CD8-positive, alpha-beta memory T cell (primary cell): ENCODE measurements at regions not wholly inside any gene's neighbourhood (a gene's known extent, or its start where the extent isn't known, plus 50 kb on each side); places are given as distances from the start of the nearest gene placed in this dataset.

Experiments
- CTCF ChIA-PET: fragments of 350-600 bp; sonication (Branson Sonifier 250); formaldehyde crosslinking; loops from one replicate; lab custom pipeline; 2021; ENCODE audit warnings: antibody characterized with exemption; lab: Charles Lee
- POLR2A ChIA-PET: fragments of 350-600 bp; sonication (Branson Sonifier 250); formaldehyde crosslinking; loops from one replicate; lab custom pipeline; 2021; ENCODE audit warnings: antibody characterized with exemption; lab: Charles Lee
- DNase-seq, 5 donors: peaks; one replicate each; pipeline versions ENCODE4 v3.0.0 to v3.0.0-alpha.2; 2020 to 2022; ENCODE audit warnings: mixed read lengths in 1 of 5
- H3K27ac ChIP-seq: one replicate; pipeline ENCODE4 v1.7.0; 2013; ENCODE audit warnings: low read depth, mild to moderate bottlenecking, low read length, moderate library complexity
- H3K27me3 ChIP-seq: 2 replicates; pipeline ENCODE4 v1.7.0; 2013; ENCODE audit warnings: low read length, mild to moderate bottlenecking; ENCODE audit not compliant: insufficient read depth, poor library complexity, severe bottlenecking
- H3K36me3 ChIP-seq: 2 replicates; pipeline ENCODE4 v1.7.0; 2013; ENCODE audit warnings: mild to moderate bottlenecking, low read length, moderate library complexity; ENCODE audit not compliant: insufficient read depth
- H3K4me1 ChIP-seq: 2 replicates; pipeline ENCODE4 v1.7.0; 2013; ENCODE audit warnings: mild to moderate bottlenecking, low read length, moderate library complexity; ENCODE audit not compliant: insufficient read depth
- H3K4me3 ChIP-seq: 2 replicates; pipeline ENCODE4 v1.7.0; 2013; ENCODE audit warnings: mild to moderate bottlenecking, low read length
- H3K9me3 ChIP-seq: 2 replicates; pipeline ENCODE4 v1.7.0; 2013; ENCODE audit warnings: mild to moderate bottlenecking, low read length
- H3K27ac Mint-ChIP-seq, 8 donors: one replicate each; pipeline ENCODE4 v1.8.0; 2020 to 2021; ENCODE audit warnings: mixed read lengths in 8 of 8, mild to moderate bottlenecking in 6 of 8, inconsistent platforms in 3 of 8, moderate library complexity in 3 of 8
- H3K27me3 Mint-ChIP-seq, 2 donors: one replicate each; pipeline ENCODE4 v1.8.0; 2020 to 2021; ENCODE audit warnings: mixed read lengths in 2 of 2, mild to moderate bottlenecking in 1 of 2, moderate library complexity in 1 of 2
- H3K36me3 Mint-ChIP-seq, 3 donors: one replicate each; pipeline ENCODE4 v1.8.0; 2020 to 2021; ENCODE audit warnings: mixed read lengths in 3 of 3, inconsistent platforms in 1 of 3, mild to moderate bottlenecking in 1 of 3
- H3K4me1 Mint-ChIP-seq, 3 donors: one replicate each; pipeline ENCODE4 v1.8.0; 2020 to 2021; ENCODE audit warnings: mixed read lengths in 3 of 3, inconsistent platforms in 1 of 3, mild to moderate bottlenecking in 1 of 3
- H3K4me3 Mint-ChIP-seq, 7 donors: one replicate each; pipeline ENCODE4 v1.8.0; 2020 to 2021; ENCODE audit warnings: mixed read lengths in 7 of 7, mild to moderate bottlenecking in 6 of 7, moderate library complexity in 4 of 7, inconsistent platforms in 2 of 7
- H3K9me3 Mint-ChIP-seq, 5 donors: one replicate each; pipeline ENCODE4 v1.8.0; 2020 to 2022; ENCODE audit warnings: mixed read lengths in 5 of 5, mild to moderate bottlenecking in 3 of 5, moderate library complexity in 2 of 5, inconsistent platforms in 1 of 5

- Mint-ChIP-seq H3K36me3 (no peaks in the 10 kb centered on the region), H3K9me3 (no peaks in the 10 kb centered on the region), H3K4me1 (no peaks in the 10 kb centered on the region), H3K27me3 (peaks cover 3 to 34% of the 10 kb centered on the region in 2 donors), H3K27ac (no peak overlapping the region), H3K4me3 (no peak overlapping the region)
- no peaks in the 10 kb centered on the region for H3K4me1 ChIP-seq
- CTCF ChIA-PET = no interaction called here
- DNase-seq = no peak
- POLR2A ChIA-PET = no interaction called here
- no peaks in the 10 kb centered on the region for H3K36me3 ChIP-seq
- no peak overlapping the region for H3K4me3 ChIP-seq
- H3K27ac ChIP-seq = no peak overlapping the region
- H3K27me3 ChIP-seq = no peaks in the 10 kb centered on the region
- no peaks in the 10 kb centered on the region for H3K9me3 ChIP-seq
Measured at GRCh38 chr5:112472614-112473013, 53.5 kb upstream of the EPB41L4A start.

DNA sequence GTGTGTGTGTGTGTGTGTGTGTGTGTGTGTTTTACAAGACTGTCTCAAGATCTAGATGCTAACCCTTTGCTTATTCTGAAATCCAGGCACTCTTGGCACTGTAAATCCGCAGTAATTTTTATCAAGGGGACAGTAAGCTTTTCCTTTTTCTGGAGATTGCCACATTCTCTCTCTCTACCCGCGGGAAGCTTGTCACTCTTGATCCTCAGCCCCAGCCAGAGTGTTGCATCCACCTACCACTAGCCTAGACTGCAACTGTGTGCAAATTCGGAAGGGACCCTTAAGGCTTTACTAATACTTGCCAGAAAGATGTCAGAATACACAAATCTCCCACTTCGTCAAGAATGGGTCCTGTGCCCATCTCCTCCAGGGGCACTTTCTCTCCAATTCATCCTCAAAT is 54.9 kb upstream of the EPB41L4A start:
- H3K4me1 ChIP-seq = no peaks in the 10 kb centered on the region
- H3K27ac Mint-ChIP-seq = no peak overlapping the region
- ChIA-PET POLR2A (no interaction called here), CTCF (interaction anchor here (0.6 kb wide), 1 partner anchor 171 kb away, joined by 3 read pairs; no protein-coding TSS in a partner anchor)
- no peaks in the 10 kb centered on the region for H3K27me3 ChIP-seq
- H3K36me3 Mint-ChIP-seq = no peaks in the 10 kb centered on the region
- no peaks in the 10 kb centered on the region for H3K9me3 Mint-ChIP-seq
- no peak overlapping the region for H3K4me3 Mint-ChIP-seq
- no peaks in the 10 kb centered on the region for H3K9me3 ChIP-seq
- no peaks in the 10 kb centered on the region for H3K36me3 ChIP-seq
- DNase-seq = no peak
- H3K27ac ChIP-seq = no peak overlapping the region
- H3K4me3 ChIP-seq = no peak overlapping the region
- H3K27me3 Mint-ChIP-seq = peaks cover 2 to 33% of the 10 kb centered on the region in 2 donors
- H3K4me1 Mint-ChIP-seq = no peaks in the 10 kb centered on the region

DNA sequence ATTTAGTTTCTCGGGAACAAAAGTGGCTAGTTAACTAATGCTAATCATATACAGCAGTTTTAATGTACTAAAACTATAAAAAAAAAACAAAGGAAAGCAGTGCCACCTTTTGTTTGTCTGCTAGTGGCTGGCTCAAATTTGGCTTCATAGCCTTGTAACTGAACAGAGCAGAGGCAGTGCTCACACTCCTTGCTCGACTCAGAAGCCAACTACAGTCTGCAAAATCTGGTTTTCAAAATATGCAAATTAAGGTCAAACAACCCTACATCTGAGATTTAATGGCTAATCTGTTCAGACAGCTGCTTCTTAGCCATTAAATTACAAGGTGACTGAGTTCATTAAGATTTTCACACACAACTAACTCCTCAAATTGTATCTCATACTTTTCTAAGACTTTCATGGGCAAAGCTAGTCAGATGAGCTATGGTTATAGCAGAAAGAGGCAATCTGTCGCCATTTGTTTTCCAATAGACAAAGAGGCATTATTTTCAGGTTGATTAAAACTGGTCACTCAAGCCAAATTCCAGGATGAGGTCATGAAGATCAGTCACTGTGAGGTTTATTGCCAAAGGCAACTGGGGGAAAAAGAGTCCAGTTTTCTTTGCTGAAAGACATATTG is 56.8 kb upstream of the EPB41L4A start:
- H3K36me3 ChIP-seq = no peaks in the 10 kb centered on the region
- DNase-seq = no peak
- H3K4me1 ChIP-seq = no peaks in the 10 kb centered on the region
- H3K27me3 Mint-ChIP-seq = peaks cover 2 to 34% of the 10 kb centered on the region in 2 donors
- no peak overlapping the region for H3K27ac ChIP-seq
- no peaks in the 10 kb centered on the region for H3K36me3 Mint-ChIP-seq
- no peak overlapping the region for H3K4me3 Mint-ChIP-seq
- no peak overlapping the region for H3K4me3 ChIP-seq
- no peaks in the 10 kb centered on the region for H3K27me3 ChIP-seq
- no peak overlapping the region for H3K27ac Mint-ChIP-seq
- POLR2A ChIA-PET = no interaction called here
- CTCF ChIA-PET = no interaction called here
- no peaks in the 10 kb centered on the region for H3K4me1 Mint-ChIP-seq
- H3K9me3 Mint-ChIP-seq = no peaks in the 10 kb centered on the region
- no peaks in the 10 kb centered on the region for H3K9me3 ChIP-seq

DNA sequence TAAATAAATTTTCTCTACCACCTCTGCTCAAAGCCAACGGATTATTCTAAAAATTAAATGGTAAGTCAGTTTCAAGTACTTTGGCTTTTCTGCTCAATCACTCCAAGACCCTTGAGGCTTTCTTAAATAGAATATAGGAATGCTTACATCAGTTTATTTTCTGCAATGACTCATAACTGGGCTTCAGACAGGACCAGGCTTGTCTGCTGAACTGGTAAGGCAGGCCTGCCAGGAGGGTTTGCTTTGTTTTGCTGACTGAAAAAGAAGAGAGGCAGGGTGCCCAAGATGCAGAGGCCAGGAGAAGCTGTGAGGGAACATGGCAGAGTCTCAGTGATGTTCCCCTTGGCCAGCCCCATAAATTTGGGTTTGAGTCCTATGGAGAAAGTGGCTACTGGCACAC is 60.3 kb upstream of the EPB41L4A start:
- Histone ChIP-seq H3K36me3 (no peaks in the 10 kb centered on the region), H3K4me1 (no peaks in the 10 kb centered on the region), H3K27ac (no peak overlapping the region), H3K9me3 (no peaks in the 10 kb centered on the region), H3K27me3 (no peaks in the 10 kb centered on the region), H3K4me3 (no peak overlapping the region)
- Mint-ChIP-seq H3K4me3 (no peak overlapping the region), H3K27me3 (peaks cover 1 to 32% of the 10 kb centered on the region in 2 donors), H3K9me3 (peaks cover 0 to 6% (median 1%) of the 10 kb centered on the region in 5 donors), H3K27ac (no peak overlapping the region), H3K36me3 (peaks cover 0 to under 1% (median 0%) of the 10 kb centered on the region in 3 donors), H3K4me1 (no peaks in the 10 kb centered on the region)
- ChIA-PET CTCF (no interaction called here), POLR2A (no interaction called here)
- no peak for DNase-seq

GRCh38 chr5:112480501-112480900 is 61.4 kb upstream of the EPB41L4A start:
- no peaks in the 10 kb centered on the region for H3K9me3 ChIP-seq
- Mint-ChIP-seq H3K27ac (no peak overlapping the region), H3K4me1 (no peaks in the 10 kb centered on the region), H3K27me3 (peaks cover 1 to 29% of the 10 kb centered on the region in 2 donors), H3K9me3 (peaks cover 0 to 6% (median 1%) of the 10 kb centered on the region in 5 donors), H3K36me3 (peaks cover 0 to 2% (median 0%) of the 10 kb centered on the region in 3 donors), H3K4me3 (no peak overlapping the region)
- no peaks in the 10 kb centered on the region for H3K36me3 ChIP-seq
- POLR2A ChIA-PET = no interaction called here
- DNase-seq = no peak
- no peaks in the 10 kb centered on the region for H3K27me3 ChIP-seq
- H3K4me3 ChIP-seq = no peak overlapping the region
- CTCF ChIA-PET = no interaction called here
- no peaks in the 10 kb centered on the region for H3K4me1 ChIP-seq
- no peak overlapping the region for H3K27ac ChIP-seq

- ChIA-PET CTCF (no interaction called here), POLR2A (no interaction called here)
- H3K27ac Mint-ChIP-seq = no peak overlapping the region
- H3K27me3 Mint-ChIP-seq = peaks cover 5 to 40% of the 10 kb centered on the region in 2 donors
- Histone ChIP-seq H3K27ac (no peak overlapping the region), H3K4me3 (no peak overlapping the region), H3K36me3 (no peaks in the 10 kb centered on the region), H3K9me3 (no peaks in the 10 kb centered on the region), H3K4me1 (no peaks in the 10 kb centered on the region), H3K27me3 (no peaks in the 10 kb centered on the region)
- no peak overlapping the region for H3K4me3 Mint-ChIP-seq
- peaks cover 0 to 6% (median 1%) of the 10 kb centered on the region in 5 donors for H3K9me3 Mint-ChIP-seq
- no peak for DNase-seq
- H3K4me1 Mint-ChIP-seq = no peaks in the 10 kb centered on the region
- peaks cover 0 to 3% (median 2%) of the 10 kb centered on the region in 3 donors for H3K36me3 Mint-ChIP-seq
Measured at GRCh38 chr5:112483704-112484103, 64.6 kb upstream of the EPB41L4A start.

DNA sequence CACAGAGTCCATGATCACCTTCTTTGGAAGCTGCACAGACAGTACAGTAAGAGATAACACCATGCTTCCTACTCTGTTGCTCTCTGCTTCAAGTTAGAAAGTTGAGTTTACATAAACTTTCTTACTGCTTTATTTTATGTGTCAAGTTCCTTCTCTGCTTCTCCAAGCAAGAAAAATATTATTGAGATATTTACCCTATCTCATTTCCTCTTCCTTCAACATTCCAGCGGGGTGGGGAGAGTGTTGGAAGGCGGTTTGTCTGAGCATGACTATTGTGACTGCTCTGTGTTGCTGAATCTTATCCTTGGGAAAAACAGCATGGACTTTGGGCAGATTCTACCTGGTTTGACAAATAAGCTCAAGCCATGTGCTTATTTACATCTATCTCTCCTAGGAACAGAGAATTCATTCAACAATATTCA is 66.9 kb upstream of the EPB41L4A start:
- Histone ChIP-seq H3K27ac (no peak overlapping the region), H3K36me3 (no peaks in the 10 kb centered on the region), H3K27me3 (no peaks in the 10 kb centered on the region), H3K9me3 (no peaks in the 10 kb centered on the region), H3K4me3 (no peak overlapping the region), H3K4me1 (no peaks in the 10 kb centered on the region)
- Mint-ChIP-seq H3K27me3 (peaks cover 5 to 44% of the 10 kb centered on the region in 2 donors), H3K9me3 (peaks cover 0 to 6% (median 1%) of the 10 kb centered on the region in 5 donors), H3K4me1 (no peaks in the 10 kb centered on the region), H3K27ac (no peak overlapping the region), H3K36me3 (peaks cover 0 to 3% (median 2%) of the 10 kb centered on the region in 3 donors), H3K4me3 (no peak overlapping the region)
- ChIA-PET CTCF (no interaction called here), POLR2A (no interaction called here)
- DNase-seq = no peak

DNA sequence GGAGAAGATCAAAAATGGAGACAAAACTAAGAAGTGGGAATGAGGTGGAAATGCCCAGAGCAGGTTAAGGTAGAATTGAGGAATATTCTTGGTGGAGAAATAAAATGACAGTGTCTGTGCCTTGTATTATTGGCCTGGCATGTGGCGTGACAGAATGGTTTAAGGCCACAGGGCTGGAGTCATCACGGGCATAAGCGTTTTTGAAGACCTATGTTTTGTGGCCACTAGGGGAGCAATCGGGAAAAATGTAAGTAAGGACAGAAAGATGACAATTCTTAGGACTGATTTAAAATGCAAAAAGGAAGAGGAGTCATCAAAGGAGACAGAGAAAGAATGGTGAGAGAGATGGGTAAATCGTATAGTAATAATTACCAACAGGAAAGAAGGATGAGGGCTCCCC is 72.2 kb upstream of the EPB41L4A start:
- DNase-seq = no peak
- Mint-ChIP-seq H3K9me3 (peaks cover 0 to 3% (median 0%) of the 10 kb centered on the region in 5 donors), H3K36me3 (peaks cover 0 to 3% (median 0%) of the 10 kb centered on the region in 3 donors), H3K4me1 (no peaks in the 10 kb centered on the region), H3K4me3 (no peak overlapping the region), H3K27ac (no peak overlapping the region), H3K27me3 (peaks cover 13 to 59% of the 10 kb centered on the region in 2 donors)
- ChIA-PET POLR2A (no interaction called here), CTCF (no interaction called here)
- H3K27me3 ChIP-seq = no peaks in the 10 kb centered on the region
- no peaks in the 10 kb centered on the region for H3K4me1 ChIP-seq
- H3K36me3 ChIP-seq = no peaks in the 10 kb centered on the region
- H3K9me3 ChIP-seq = no peaks in the 10 kb centered on the region
- no peak overlapping the region for H3K27ac ChIP-seq
- no peak overlapping the region for H3K4me3 ChIP-seq
